ENCODE measurements at regions not wholly inside any gene's neighbourhood (a gene's known extent, or its start where the extent isn't known, plus 50 kb on each side); places are given as distances from the start of the nearest gene placed in this dataset.
A peak's percentile ranks its signal among the peaks of the same experiment; 100 is the strongest.
"Not testable (repeated sequence)": the region's sequence is repeated elsewhere in the genome, so short reads cannot be mapped to it uniquely, and the experiment has no call there.

- DNase-seq (ENCODE audit: low read depth), result no peak
- TF ChIP-seq, protein P1, sequence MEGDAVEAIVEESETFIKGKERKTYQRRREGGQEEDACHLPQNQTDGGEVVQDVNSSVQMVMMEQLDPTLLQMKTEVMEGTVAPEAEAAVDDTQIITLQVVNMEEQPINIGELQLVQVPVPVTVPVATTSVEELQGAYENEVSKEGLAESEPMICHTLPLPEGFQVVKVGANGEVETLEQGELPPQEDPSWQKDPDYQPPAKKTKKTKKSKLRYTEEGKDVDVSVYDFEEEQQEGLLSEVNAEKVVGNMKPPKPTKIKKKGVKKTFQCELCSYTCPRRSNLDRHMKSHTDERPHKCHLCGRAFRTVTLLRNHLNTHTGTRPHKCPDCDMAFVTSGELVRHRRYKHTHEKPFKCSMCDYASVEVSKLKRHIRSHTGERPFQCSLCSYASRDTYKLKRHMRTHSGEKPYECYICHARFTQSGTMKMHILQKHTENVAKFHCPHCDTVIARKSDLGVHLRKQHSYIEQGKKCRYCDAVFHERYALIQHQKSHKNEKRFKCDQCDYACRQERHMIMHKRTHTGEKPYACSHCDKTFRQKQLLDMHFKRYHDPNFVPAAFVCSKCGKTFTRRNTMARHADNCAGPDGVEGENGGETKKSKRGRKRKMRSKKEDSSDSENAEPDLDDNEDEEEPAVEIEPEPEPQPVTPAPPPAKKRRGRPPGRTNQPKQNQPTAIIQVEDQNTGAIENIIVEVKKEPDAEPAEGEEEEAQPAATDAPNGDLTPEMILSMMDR (IDR thresholded peaks at IDR 0.05; ENCODE audit: insufficient read depth, low read length), result no peak
- no peak overlapping the region for H3K4me3 ChIP-seq (ENCODE audit: low read depth, low read length)
Observed at GRCh38 chrX:40938423-40938822, 146.8 kb upstream of the USP9X start.

GRCh38 chrX:40943093-40943641 is 142.1 kb upstream of the USP9X start:
- DNase-seq (ENCODE audit: low read depth), result no peak
- TF ChIP-seq, protein P1 (IDR thresholded peaks at IDR 0.05; ENCODE audit: insufficient read depth, low read length), result no peak

GRCh38 chrX:40945361-40945713 is 139.9 kb upstream of the USP9X start:
- TF ChIP-seq, protein P1 (IDR thresholded peaks at IDR 0.05; ENCODE audit: insufficient read depth, low read length), result no peak
- peak; percentile 83 for DNase-seq (ENCODE audit: low read depth)

More at GRCh38 chrX:40943093-40943641, 142.1 kb upstream of the USP9X start:
- H3K4me3 ChIP-seq (ENCODE audit: low read depth, low read length), result no peak overlapping the region

GRCh38 chrX:40947276-40947675 is 138.0 kb upstream of the USP9X start:
- TF ChIP-seq, protein P1 (IDR thresholded peaks at IDR 0.05; ENCODE audit: insufficient read depth, low read length), result no peak
- H3K4me3 ChIP-seq (ENCODE audit: low read depth, low read length), result no peak overlapping the region
- DNase-seq (ENCODE audit: low read depth), result peak; percentile 56

More at GRCh38 chrX:40945361-40945713, 139.9 kb upstream of the USP9X start:
- H3K4me3 ChIP-seq (ENCODE audit: low read depth, low read length), result no peak overlapping the region

DNA sequence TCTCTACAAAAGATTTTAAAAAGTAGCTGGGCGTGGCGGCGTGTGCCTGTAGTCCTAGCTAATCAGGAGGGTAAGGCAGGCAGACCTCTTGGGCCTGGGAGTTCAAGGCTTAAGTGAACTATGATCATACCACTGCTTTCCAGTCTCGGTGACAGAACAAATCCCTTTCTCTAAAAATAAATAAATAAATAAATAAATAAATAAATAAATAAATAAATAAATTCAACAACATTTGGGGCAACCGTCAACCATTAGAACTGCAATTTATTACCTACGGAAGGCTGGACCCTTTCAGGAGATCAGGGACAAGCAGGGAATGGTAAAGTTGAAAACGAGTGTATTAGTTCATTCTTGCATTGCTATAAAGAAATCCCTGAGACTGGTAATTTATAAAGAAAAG is 136.2 kb upstream of the USP9X start:
- H3K4me3 ChIP-seq (ENCODE audit: low read depth, low read length), result no peak overlapping the region
- TF ChIP-seq, protein P1 (IDR thresholded peaks at IDR 0.05; ENCODE audit: insufficient read depth, low read length), result no peak
- no peak for DNase-seq (ENCODE audit: low read depth)

DNA sequence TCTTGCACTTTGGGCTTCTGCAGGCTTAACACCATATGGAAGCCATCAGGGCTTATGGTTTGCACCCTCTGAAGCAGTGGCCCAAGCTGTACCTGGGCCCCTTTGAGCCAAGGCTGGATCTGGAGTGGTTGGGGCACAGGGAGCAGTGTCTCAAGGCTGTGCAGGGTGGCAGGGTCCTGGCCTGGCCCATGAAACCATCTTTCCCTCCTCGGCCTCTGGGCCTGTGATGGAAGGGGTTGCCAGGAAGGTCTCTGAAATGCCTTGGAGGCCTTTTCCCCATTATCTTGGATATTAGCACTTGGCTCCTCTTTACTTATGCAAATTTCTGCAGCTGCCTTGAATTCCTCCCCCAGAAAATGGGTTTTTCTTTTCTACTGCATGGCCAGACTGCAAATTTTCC is 134.7 kb upstream of the USP9X start:
- no peak for DNase-seq (ENCODE audit: low read depth)
- no peak overlapping the region for H3K4me3 ChIP-seq (ENCODE audit: low read depth, low read length)
- TF ChIP-seq, protein P1 (IDR thresholded peaks at IDR 0.05; ENCODE audit: insufficient read depth, low read length), result no peak

GRCh38 chrX:40951407-40951806 is 133.8 kb upstream of the USP9X start:
- not testable (repeated sequence) for DNase-seq (ENCODE audit: low read depth); H3K4me3 ChIP-seq (ENCODE audit: low read depth, low read length)

All from fibroblast of the aortic adventitia (primary cell).